ENCODE measurements at regions not wholly inside any gene's neighbourhood (a gene's known extent, or its start where the extent isn't known, plus 50 kb on each side); places are given as distances from the start of the nearest gene placed in this dataset.
"Not testable (repeated sequence)": the region's sequence is repeated elsewhere in the genome, so short reads cannot be mapped to it uniquely, and the experiment has no call there.

DNA sequence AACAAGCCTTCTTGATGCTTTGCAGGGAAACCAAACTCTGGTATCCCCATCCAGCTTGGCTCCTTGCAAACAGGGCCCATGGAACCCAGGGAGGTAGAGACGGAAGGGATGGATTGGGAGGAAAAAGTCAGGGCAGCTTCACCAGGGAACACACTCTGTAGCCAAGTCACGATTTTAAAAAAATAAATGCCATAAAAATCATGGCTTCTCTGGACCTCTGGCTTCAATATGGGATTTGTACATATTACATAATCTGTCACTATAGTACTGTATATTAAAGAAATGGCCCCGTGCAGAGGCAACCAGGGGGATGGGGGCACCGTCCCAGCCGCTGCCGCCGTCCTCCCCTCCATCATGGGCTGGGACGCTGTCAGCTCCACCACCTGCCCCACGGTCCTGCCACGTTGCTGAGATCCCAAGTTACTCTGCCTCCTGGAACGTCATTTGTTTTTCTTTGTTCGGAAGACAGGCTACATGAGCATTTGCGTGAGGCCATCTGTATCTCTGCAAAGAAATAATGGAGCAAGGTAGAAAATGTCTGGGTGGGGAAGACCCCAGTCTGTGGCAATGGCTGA is 313.3 kb downstream of the ZNF536 start:
- no peaks in the 10 kb centered on the region for H3K4me1 ChIP-seq
- no peak overlapping the region for H3K4me3 ChIP-seq
- H3K9me3 ChIP-seq: no peaks in the 10 kb centered on the region
- no peak for DNase-seq (ENCODE audit: low spot score)
- TF ChIP-seq CTCF (IDR thresholded peaks at IDR 0.05): no peak
- no peaks in the 10 kb centered on the region for H3K36me3 ChIP-seq
- no peak overlapping the region for H3K27ac ChIP-seq
- H3K27me3 ChIP-seq: no peaks in the 10 kb centered on the region

DNA sequence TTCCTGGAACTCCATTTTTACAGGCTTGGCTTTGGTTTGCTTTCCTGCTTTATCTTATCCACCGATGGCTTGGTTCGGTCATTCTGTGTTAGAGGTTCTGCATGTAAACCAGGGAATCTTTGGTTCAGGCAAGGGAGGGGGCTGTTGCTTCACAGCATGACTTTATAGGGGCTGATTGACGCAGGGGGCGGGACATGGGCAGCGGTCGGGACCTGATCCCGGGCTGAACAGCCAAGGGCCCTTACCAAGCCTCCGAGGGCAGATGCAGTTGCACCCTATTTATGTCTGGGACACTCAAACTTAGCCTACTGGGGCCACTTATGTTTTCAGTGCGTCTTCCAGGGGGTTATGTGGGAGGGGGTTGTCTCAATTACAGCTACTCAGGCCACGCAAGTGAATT is 312.4 kb downstream of the ZNF536 start:
- Histone ChIP-seq H3K27ac (no peak overlapping the region), H3K4me3 (no peak overlapping the region), H3K9me3 (no peaks in the 10 kb centered on the region), H3K27me3 (no peaks in the 10 kb centered on the region), H3K4me1 (no peaks in the 10 kb centered on the region), H3K36me3 (no peaks in the 10 kb centered on the region)
- DNase-seq (ENCODE audit: low spot score): no peak
- TF ChIP-seq CTCF (IDR thresholded peaks at IDR 0.05): no peak

GRCh38 chr19:30682999-30683536 is 310.9 kb downstream of the ZNF536 start:
- peak; percentile 75 for DNase-seq (ENCODE audit: low spot score)
- TF ChIP-seq CTCF (IDR thresholded peaks at IDR 0.05): peak; percentile 77 to 92
- Histone ChIP-seq H3K4me3 (no peak overlapping the region), H3K27ac (no peak overlapping the region), H3K36me3 (no peaks in the 10 kb centered on the region), H3K27me3 (no peaks in the 10 kb centered on the region), H3K4me1 (no peaks in the 10 kb centered on the region), H3K9me3 (no peaks in the 10 kb centered on the region)

DNA sequence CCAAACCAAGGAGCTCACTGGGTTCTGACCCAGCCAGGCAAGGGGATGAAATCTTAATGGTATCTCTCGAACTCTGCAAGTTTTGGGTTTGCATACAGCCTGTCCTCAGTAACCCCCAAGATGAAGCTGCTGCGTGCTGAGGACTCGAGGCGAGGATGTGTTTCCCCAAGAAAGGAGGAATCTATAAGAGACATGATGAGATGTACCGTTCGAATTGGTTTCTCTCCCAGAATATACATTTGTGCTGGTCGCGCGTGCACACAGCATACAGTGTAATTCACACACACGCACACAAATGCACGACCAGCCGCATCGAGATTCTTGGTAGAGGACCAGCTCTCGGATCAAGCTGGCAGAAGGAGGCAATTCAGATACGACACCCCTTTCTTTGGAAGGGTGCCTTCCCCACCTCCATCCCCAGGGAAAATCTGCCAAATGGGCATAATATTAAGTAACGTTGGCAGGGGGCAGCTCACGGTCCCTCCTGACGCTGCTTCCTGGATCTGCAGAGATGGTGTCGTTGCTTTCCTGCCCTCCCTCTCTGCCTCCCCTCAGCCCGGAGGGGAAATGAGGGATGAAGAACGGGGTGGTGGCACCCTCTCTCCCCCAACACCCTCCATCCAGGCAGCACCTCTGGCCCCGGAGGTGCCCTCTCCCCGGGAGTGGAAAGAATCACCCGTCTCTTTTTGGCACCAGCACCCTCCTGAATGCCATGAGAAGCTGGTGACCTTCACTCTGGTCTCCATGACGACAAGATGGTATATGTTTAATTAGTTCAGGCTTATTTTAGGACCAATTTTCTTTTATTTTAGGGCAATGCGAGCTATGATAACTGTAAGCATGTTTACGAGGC is 310.2 kb downstream of the ZNF536 start:
- no peak for TF ChIP-seq CTCF (IDR thresholded peaks at IDR 0.05)
- H3K36me3 ChIP-seq: no peaks in the 10 kb centered on the region
- no peaks in the 10 kb centered on the region for H3K9me3 ChIP-seq
- no peaks in the 10 kb centered on the region for H3K4me1 ChIP-seq
- DNase-seq (ENCODE audit: low spot score): no peak
- H3K27me3 ChIP-seq: no peaks in the 10 kb centered on the region
- no peak overlapping the region for H3K4me3 ChIP-seq
- no peak overlapping the region for H3K27ac ChIP-seq

DNA sequence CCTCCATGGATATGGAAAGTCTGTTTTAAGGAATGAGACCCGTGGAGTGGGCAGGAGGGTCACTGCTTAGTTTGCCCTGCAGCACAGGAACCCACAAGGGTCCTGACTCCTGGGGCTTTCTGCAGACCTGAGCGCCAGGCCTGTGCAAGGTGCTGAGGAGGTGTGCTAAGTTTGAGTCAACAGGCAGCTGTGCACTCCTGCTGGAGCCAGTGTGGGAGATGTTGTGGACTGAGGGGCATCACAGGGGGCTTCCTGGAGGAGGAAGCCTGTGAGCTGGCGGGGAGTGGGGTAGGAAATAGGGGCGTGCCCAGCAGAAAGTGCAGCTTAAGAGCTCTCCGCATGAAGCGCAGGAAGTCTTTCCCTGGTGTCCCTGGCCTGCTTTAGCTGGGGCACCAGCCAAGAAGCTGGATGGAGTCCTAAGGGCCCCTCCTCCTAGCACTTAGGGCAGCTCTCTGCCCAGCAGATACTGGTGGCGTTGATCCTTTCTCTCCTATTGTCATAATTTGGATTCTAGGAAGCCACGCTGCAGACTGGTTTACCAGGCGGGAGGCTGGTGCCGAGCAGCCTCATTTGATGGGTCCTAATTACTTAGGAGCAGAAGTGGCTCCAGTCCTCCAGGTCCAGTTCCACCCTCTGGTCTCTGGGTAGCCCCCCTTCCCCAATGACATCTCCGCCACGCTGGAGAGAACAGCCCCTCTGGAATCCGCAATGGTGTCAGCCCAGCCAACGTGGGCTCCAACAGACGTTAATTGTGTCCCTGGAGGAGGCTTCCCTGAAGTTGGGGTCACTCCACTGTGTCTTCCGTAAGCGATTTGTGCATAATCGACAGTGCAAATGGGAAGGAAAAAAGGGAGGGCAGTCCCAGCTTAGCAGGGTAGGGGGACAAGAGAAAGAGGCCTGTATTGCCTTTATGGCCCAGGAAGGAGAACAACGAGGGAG is 309.2 kb downstream of the ZNF536 start:
- H3K36me3 ChIP-seq: no peaks in the 10 kb centered on the region
- H3K4me1 ChIP-seq: no peaks in the 10 kb centered on the region
- no peak for TF ChIP-seq CTCF (IDR thresholded peaks at IDR 0.05)
- no peaks in the 10 kb centered on the region for H3K9me3 ChIP-seq
- no peak overlapping the region for H3K27ac ChIP-seq
- no peak overlapping the region for H3K4me3 ChIP-seq
- no peaks in the 10 kb centered on the region for H3K27me3 ChIP-seq
- no peak for DNase-seq (ENCODE audit: low spot score)

DNA sequence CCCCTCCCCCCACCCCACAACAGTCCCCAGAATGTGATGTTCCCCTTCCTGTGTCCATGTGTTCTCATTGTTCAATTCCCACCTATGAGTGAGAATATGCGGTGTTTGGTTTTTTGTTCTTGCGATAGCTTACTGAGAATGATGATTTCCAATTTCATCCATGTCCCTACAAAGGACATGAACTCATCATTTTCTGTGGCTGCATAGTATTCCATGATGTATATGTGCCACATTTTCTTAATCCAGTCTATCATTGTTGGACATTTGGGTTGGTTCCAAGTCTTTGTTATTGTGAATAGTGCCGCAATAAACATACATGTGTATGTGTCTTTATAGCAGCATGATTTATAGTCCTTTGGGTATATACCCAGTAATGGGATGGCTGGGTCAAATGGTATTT is 308.2 kb downstream of the ZNF536 start:
- DNase-seq (ENCODE audit: low spot score); H3K9me3 ChIP-seq; H3K36me3 ChIP-seq; H3K27ac ChIP-seq; H3K4me1 ChIP-seq; H3K4me3 ChIP-seq; H3K27me3 ChIP-seq: not testable (repeated sequence)

All from right atrium auricular region (tissue), 2 donors.